MM.1S (cell line): ENCODE measurements at regions not wholly inside any gene's neighbourhood (a gene's known extent, or its start where the extent isn't known, plus 50 kb on each side); places are given as distances from the start of the nearest gene placed in this dataset.
"Not testable (repeated sequence)": the region's sequence is repeated elsewhere in the genome, so short reads cannot be mapped to it uniquely, and the experiment has no call there.

ENCODE experiments used
- CTCF ChIP-seq: fragments of 300-600 bp; sonication (generic); IDR thresholded peaks from 2 replicates; pipeline ENCODE4 v1.5.1; 2016; ENCODE audit warnings: antibody characterized with exemption, low read length, mixed read lengths
- EZH2phosphoT487 ChIP-seq: fragments of 300-600 bp; sonication (generic); IDR thresholded peaks from 2 replicates; pipeline ENCODE4 v1.6.1; 2018; ENCODE audit warnings: antibody characterized with exemption, low read length

DNA sequence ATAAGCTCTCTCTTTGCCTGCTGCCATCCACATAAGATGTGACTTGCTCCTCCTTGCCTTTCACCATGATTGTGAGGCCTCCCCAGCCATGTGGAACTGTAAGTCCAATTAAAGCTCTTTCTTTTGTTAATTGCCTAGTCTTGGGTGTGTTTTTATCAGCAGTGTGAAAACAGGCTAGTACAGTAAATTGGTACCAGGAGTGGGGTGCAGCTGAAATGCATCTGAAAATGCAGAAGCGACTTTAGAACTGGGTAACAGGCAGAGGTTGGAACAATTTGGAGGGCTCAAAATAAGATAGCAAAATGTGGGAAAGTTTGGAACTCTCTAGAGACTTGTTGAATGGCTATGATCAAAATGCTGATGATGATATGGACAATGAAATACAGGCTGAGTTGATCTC is 192.9 kb upstream of the PTBP2 start:
- not testable (repeated sequence) for TF ChIP-seq CTCF, EZH2phosphoT487
